ENCODE measurements at regions not wholly inside any gene's neighbourhood (a gene's known extent, or its start where the extent isn't known, plus 50 kb on each side); places are given as distances from the start of the nearest gene placed in this dataset.
"Not testable (repeated sequence)": the region's sequence is repeated elsewhere in the genome, so short reads cannot be mapped to it uniquely, and the experiment has no call there.

- H3K79me1 ChIP-seq (replicated peaks; ENCODE audit: low read length, poor library complexity, severe bottlenecking); H3K18ac ChIP-seq (ENCODE audit: low read depth in 1 of 2, low read length in 2 of 2); H2AK5ac ChIP-seq (ENCODE audit: low read length, severe bottlenecking); H2BK5ac ChIP-seq (ENCODE audit: low read depth, low read length, poor library complexity, severe bottlenecking); H4K8ac ChIP-seq (ENCODE audit: low read length); H3K9me3 ChIP-seq (ENCODE audit: control insufficient read depth, low read length); H4K91ac ChIP-seq (ENCODE audit: low read length); H3K4me3 ChIP-seq (ENCODE audit: insufficient read depth in 1 of 2, low read depth in 1 of 2, low read length in 2 of 2); H3K36me3 ChIP-seq (ENCODE audit: control insufficient read depth in 1 of 2, insufficient read depth in 2 of 2, low read depth in 1 of 2, low read length in 2 of 2); H3K4me2 ChIP-seq (ENCODE audit: low read length, poor library complexity, severe bottlenecking); H2BK12ac ChIP-seq (ENCODE audit: low read length in 2 of 2); H3K4ac ChIP-seq (ENCODE audit: low read depth in 1 of 2, low read length in 2 of 2); H3K14ac ChIP-seq (ENCODE audit: low read length in 2 of 2); H3K4me1 ChIP-seq (ENCODE audit: control insufficient read depth, insufficient read depth, low read depth, low read length); H3K23ac ChIP-seq (ENCODE audit: low read length in 2 of 2); H3K9ac ChIP-seq (ENCODE audit: low read length); H2BK120ac ChIP-seq (ENCODE audit: low read depth, low read length); H3K27ac ChIP-seq (ENCODE audit: low read length, poor library complexity, severe bottlenecking); H2BK15ac ChIP-seq (ENCODE audit: low read depth, poor library complexity, severe bottlenecking); H2AFZ ChIP-seq (ENCODE audit: low read depth, low read length); DNase-seq; H3K27me3 ChIP-seq (ENCODE audit: control insufficient read depth in 1 of 2, insufficient read depth in 1 of 2, low read length in 2 of 2): not testable (repeated sequence)
- WGBS = 77% methylated on average over 6 of the region's 18 CpGs
Observed at GRCh38 chr2:111577154-111577885, 306.7 kb downstream of the ANAPC1 start.

GRCh38 chr2:111579500-111580134 is 304.4 kb downstream of the ANAPC1 start:
- not testable (repeated sequence) for H3K27ac ChIP-seq (ENCODE audit: low read length, poor library complexity, severe bottlenecking); H4K8ac ChIP-seq (ENCODE audit: low read length); DNase-seq; H2BK15ac ChIP-seq (ENCODE audit: low read depth, poor library complexity, severe bottlenecking); H3K23ac ChIP-seq (ENCODE audit: low read length in 2 of 2); H3K4me2 ChIP-seq (ENCODE audit: low read length, poor library complexity, severe bottlenecking); H3K4me1 ChIP-seq (ENCODE audit: control insufficient read depth, insufficient read depth, low read depth, low read length); H3K14ac ChIP-seq (ENCODE audit: low read length in 2 of 2); H2BK5ac ChIP-seq (ENCODE audit: low read depth, low read length, poor library complexity, severe bottlenecking); H2AK5ac ChIP-seq (ENCODE audit: low read length, severe bottlenecking); H3K4me3 ChIP-seq (ENCODE audit: insufficient read depth in 1 of 2, low read depth in 1 of 2, low read length in 2 of 2); H2BK120ac ChIP-seq (ENCODE audit: low read depth, low read length); H2BK12ac ChIP-seq (ENCODE audit: low read length in 2 of 2); H3K9ac ChIP-seq (ENCODE audit: low read length); H3K79me1 ChIP-seq (replicated peaks; ENCODE audit: low read length, poor library complexity, severe bottlenecking); H3K36me3 ChIP-seq (ENCODE audit: control insufficient read depth in 1 of 2, insufficient read depth in 2 of 2, low read depth in 1 of 2, low read length in 2 of 2); H3K18ac ChIP-seq (ENCODE audit: low read depth in 1 of 2, low read length in 2 of 2); H2AFZ ChIP-seq (ENCODE audit: low read depth, low read length); H3K27me3 ChIP-seq (ENCODE audit: control insufficient read depth in 1 of 2, insufficient read depth in 1 of 2, low read length in 2 of 2); H4K91ac ChIP-seq (ENCODE audit: low read length); H3K4ac ChIP-seq (ENCODE audit: low read depth in 1 of 2, low read length in 2 of 2); H3K9me3 ChIP-seq (ENCODE audit: control insufficient read depth, low read length)
- WGBS = 91% methylated on average over 6 of the region's 10 CpGs

GRCh38 chr2:111580616-111581015 is 303.4 kb downstream of the ANAPC1 start:
- not testable (repeated sequence) for H2BK15ac ChIP-seq (ENCODE audit: low read depth, poor library complexity, severe bottlenecking); H3K9ac ChIP-seq (ENCODE audit: low read length); H2BK12ac ChIP-seq (ENCODE audit: low read length in 2 of 2); H3K4ac ChIP-seq (ENCODE audit: low read depth in 1 of 2, low read length in 2 of 2); H3K4me3 ChIP-seq (ENCODE audit: insufficient read depth in 1 of 2, low read depth in 1 of 2, low read length in 2 of 2); H3K36me3 ChIP-seq (ENCODE audit: control insufficient read depth in 1 of 2, insufficient read depth in 2 of 2, low read depth in 1 of 2, low read length in 2 of 2); H3K14ac ChIP-seq (ENCODE audit: low read length in 2 of 2); H3K4me1 ChIP-seq (ENCODE audit: control insufficient read depth, insufficient read depth, low read depth, low read length); DNase-seq; H3K79me1 ChIP-seq (replicated peaks; ENCODE audit: low read length, poor library complexity, severe bottlenecking); H2AK5ac ChIP-seq (ENCODE audit: low read length, severe bottlenecking); H3K23ac ChIP-seq (ENCODE audit: low read length in 2 of 2); H3K27ac ChIP-seq (ENCODE audit: low read length, poor library complexity, severe bottlenecking); H2BK120ac ChIP-seq (ENCODE audit: low read depth, low read length); H3K4me2 ChIP-seq (ENCODE audit: low read length, poor library complexity, severe bottlenecking); H3K27me3 ChIP-seq (ENCODE audit: control insufficient read depth in 1 of 2, insufficient read depth in 1 of 2, low read length in 2 of 2); H2AFZ ChIP-seq (ENCODE audit: low read depth, low read length); H2BK5ac ChIP-seq (ENCODE audit: low read depth, low read length, poor library complexity, severe bottlenecking); H4K8ac ChIP-seq (ENCODE audit: low read length); H3K9me3 ChIP-seq (ENCODE audit: control insufficient read depth, low read length); H4K91ac ChIP-seq (ENCODE audit: low read length); H3K18ac ChIP-seq (ENCODE audit: low read depth in 1 of 2, low read length in 2 of 2)
- no CpG with 5 or more reads among the region's 6 CpGs for WGBS

- not testable (repeated sequence) for H2AK5ac ChIP-seq (ENCODE audit: low read length, severe bottlenecking); H2BK12ac ChIP-seq (ENCODE audit: low read length in 2 of 2); H3K4me1 ChIP-seq (ENCODE audit: control insufficient read depth, insufficient read depth, low read depth, low read length); H3K9me3 ChIP-seq (ENCODE audit: control insufficient read depth, low read length); H3K36me3 ChIP-seq (ENCODE audit: control insufficient read depth in 1 of 2, insufficient read depth in 2 of 2, low read depth in 1 of 2, low read length in 2 of 2); H2AFZ ChIP-seq (ENCODE audit: low read depth, low read length); H3K27ac ChIP-seq (ENCODE audit: low read length, poor library complexity, severe bottlenecking); H3K27me3 ChIP-seq (ENCODE audit: control insufficient read depth in 1 of 2, insufficient read depth in 1 of 2, low read length in 2 of 2); H3K14ac ChIP-seq (ENCODE audit: low read length in 2 of 2); H2BK5ac ChIP-seq (ENCODE audit: low read depth, low read length, poor library complexity, severe bottlenecking); H3K18ac ChIP-seq (ENCODE audit: low read depth in 1 of 2, low read length in 2 of 2); H3K23ac ChIP-seq (ENCODE audit: low read length in 2 of 2); H3K79me1 ChIP-seq (replicated peaks; ENCODE audit: low read length, poor library complexity, severe bottlenecking); DNase-seq; H3K9ac ChIP-seq (ENCODE audit: low read length); H4K8ac ChIP-seq (ENCODE audit: low read length); H3K4ac ChIP-seq (ENCODE audit: low read depth in 1 of 2, low read length in 2 of 2); H3K4me2 ChIP-seq (ENCODE audit: low read length, poor library complexity, severe bottlenecking); H3K4me3 ChIP-seq (ENCODE audit: insufficient read depth in 1 of 2, low read depth in 1 of 2, low read length in 2 of 2); H4K91ac ChIP-seq (ENCODE audit: low read length); H2BK120ac ChIP-seq (ENCODE audit: low read depth, low read length); H2BK15ac ChIP-seq (ENCODE audit: low read depth, poor library complexity, severe bottlenecking)
- 60% methylated on average over 5 of the region's 6 CpGs for WGBS
Observed at GRCh38 chr2:111582090-111582489, 301.9 kb downstream of the ANAPC1 start.

All from mesenchymal stem cell (in vitro differentiated cells and primary cell).